GM12891 (cell line): ENCODE measurements at regions not wholly inside any gene's neighbourhood (a gene's known extent, or its start where the extent isn't known, plus 50 kb on each side); places are given as distances from the start of the nearest gene placed in this dataset.

Source experiments
- POLR2A ChIP-seq: IDR thresholded peaks from 2 replicates; pipeline ENCODE4 v1.6.1; 2011; ENCODE audit warnings: low read depth, low read length, control low read depth
- POLR2AphosphoS5 ChIP-seq: IDR thresholded peaks from 2 replicates; pipeline ENCODE4 v1.6.1; 2011; ENCODE audit warnings: low read depth, low read length, control low read depth
- SPI1 ChIP-seq: IDR thresholded peaks from 2 replicates; pipeline ENCODE4 v1.6.1; 2011; ENCODE audit warnings: low read depth, low read length, control low read depth
- TAF1 ChIP-seq: IDR thresholded peaks from 2 replicates; pipeline ENCODE4 v1.6.1; 2011; ENCODE audit warnings: low read depth, low read length, control low read depth

DNA sequence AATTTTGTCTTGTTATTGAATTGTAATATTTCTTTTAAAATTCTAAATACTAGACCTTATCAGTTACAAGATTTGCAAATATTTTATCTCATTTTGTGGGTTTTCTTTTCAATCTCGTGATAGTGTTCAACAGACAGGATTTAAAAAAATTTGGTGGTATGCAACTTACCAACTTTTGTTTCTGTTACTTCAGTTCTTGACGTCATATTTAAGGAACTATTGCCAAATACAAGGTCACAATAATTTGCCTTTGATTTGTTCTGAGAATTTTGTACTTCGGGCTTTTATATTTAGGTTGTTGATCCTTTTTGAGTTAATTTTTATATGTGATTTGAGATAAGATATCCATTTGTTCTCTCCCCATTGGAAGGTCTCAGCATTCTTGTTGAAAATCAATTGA is 876.6 kb downstream of the DCDC2C start:
- TF ChIP-seq SPI1 (no peak), POLR2A (no peak), POLR2AphosphoS5 (no peak), TAF1 (no peak)
